HEK293T (cell line): ENCODE measurements at regions not wholly inside any gene's neighbourhood (a gene's known extent, or its start where the extent isn't known, plus 50 kb on each side); places are given as distances from the start of the nearest gene placed in this dataset.
"Not testable (repeated sequence)": the region's sequence is repeated elsewhere in the genome, so short reads cannot be mapped to it uniquely, and the experiment has no call there.

ENCODE experiments used
- CTCF ChIA-PET: fragments of 350-600 bp; formaldehyde crosslinking; extraction: SDS; loops from one replicate; lab custom pipeline; 2021; ENCODE audit warnings: antibody characterized with exemption, inconsistent platforms; lab: Yijun Ruan, JAX
- POLR2A ChIA-PET: fragments of 350-600 bp; formaldehyde crosslinking; extraction: SDS; loops from one replicate; lab custom pipeline; 2020; ENCODE audit warnings: antibody characterized with exemption, inconsistent platforms; lab: Yijun Ruan, JAX
- DNase-seq: peaks from one replicate; pipeline ENCODE4 v3.0.0; 2012; ENCODE audit warnings: mixed read lengths; ENCODE audit errors: extremely low spot score
- ARNT ChIP-seq: fragments of 450-650 bp; IDR thresholded peaks from 2 replicates; pipeline ENCODE4 v1.6.1; 2017; ENCODE audit warnings: mild to moderate bottlenecking
- BHLHE40 ChIP-seq: fragments of 450-650 bp; IDR thresholded peaks from 2 replicates; pipeline ENCODE4 v1.6.1; 2016; ENCODE audit warnings: mild to moderate bottlenecking, moderate library complexity, borderline replicate concordance
- CTBP1 ChIP-seq: fragments of 450-650 bp; IDR thresholded peaks from 2 replicates; pipeline ENCODE4 v1.6.1; 2016; ENCODE audit warnings: borderline replicate concordance
- ELF4 ChIP-seq: fragments of 450-650 bp; IDR thresholded peaks from 2 replicates; pipeline ENCODE4 v1.6.1; 2017; ENCODE audit warnings: antibody characterized with exemption
- FOXA1 ChIP-seq: fragments of 450-650 bp; IDR thresholded peaks from 2 replicates; pipeline ENCODE4 v1.6.1; 2016; ENCODE audit warnings: mild to moderate bottlenecking
- FOXK2 ChIP-seq: fragments of 450-650 bp; IDR thresholded peaks from 2 replicates; pipeline ENCODE4 v1.6.1; 2016; ENCODE audit warnings: mild to moderate bottlenecking
- FOXM1 ChIP-seq: fragments of 450-650 bp; IDR thresholded peaks from 2 replicates; pipeline ENCODE4 v1.6.1; 2017; ENCODE audit warnings: mild to moderate bottlenecking, borderline replicate concordance
- HDGF ChIP-seq: fragments of 450-650 bp; IDR thresholded peaks from 2 replicates; pipeline ENCODE4 v1.6.1; 2017; ENCODE audit warnings: antibody characterized with exemption, borderline replicate concordance
- L3MBTL2 ChIP-seq: fragments of 450-650 bp; conservative IDR thresholded peaks from 2 replicates; pipeline ENCODE4 v1.6.1; 2016; ENCODE audit warnings: mild to moderate bottlenecking
- LEF1 ChIP-seq: fragments of 450-650 bp; IDR thresholded peaks from 2 replicates; pipeline ENCODE4 v1.6.1; 2017; ENCODE audit warnings: mild to moderate bottlenecking, borderline replicate concordance
- NFRKB ChIP-seq: fragments of 450-650 bp; IDR thresholded peaks from 2 replicates; pipeline ENCODE4 v1.6.1; 2016; ENCODE audit warnings: mild to moderate bottlenecking, moderate library complexity
- SP1 ChIP-seq: fragments of 450-650 bp; IDR thresholded peaks from 2 replicates; pipeline ENCODE4 v1.6.1; 2017
- SUZ12 ChIP-seq: fragments of 450-650 bp; IDR thresholded peaks from 2 replicates; pipeline ENCODE4 v1.6.1; 2016; ENCODE audit warnings: mild to moderate bottlenecking
- TARDBP ChIP-seq: fragments of 450-650 bp; IDR thresholded peaks from 2 replicates; pipeline ENCODE4 v1.6.1; 2016
- ZNF384 ChIP-seq: fragments of 450-650 bp; IDR thresholded peaks from 2 replicates; pipeline ENCODE4 v1.6.1; 2016
- TF ChIP-seq, protein P1 (sequence below): fragments of 450-650 bp; IDR thresholded peaks from 2 replicates; pipeline ENCODE4 v1.6.1; 2016

GRCh38 chr5:99058466-99058865, 129.7 kb upstream of the CHD1 start:
- CTCF ChIA-PET, result interaction anchor here (0.6 kb wide), 2 partner anchors 11 to 282 kb away, joined by 3 read pairs; no protein-coding TSS in a partner anchor
- no peak for DNase-seq
- POLR2A ChIA-PET, result no interaction called here

GRCh38 chr5:99054972-99055371, 126.2 kb upstream of the CHD1 start:
- DNase-seq, result no peak
- TF ChIP-seq SP1 (no peak), L3MBTL2 (no peak), TARDBP (no peak)
- CTCF ChIA-PET, result no interaction called here
- POLR2A ChIA-PET, result no interaction called here

More at GRCh38 chr5:99058466-99058865, 129.7 kb upstream of the CHD1 start:
- TF ChIP-seq SUZ12 (no peak), SP1 (no peak), CTBP1 (no peak), FOXM1 (no peak), HDGF (no peak), ZNF384 (no peak), ELF4 (no peak), BHLHE40 (no peak), FOXA1 (no peak), NFRKB (no peak), ARNT (no peak), TARDBP (no peak), LEF1 (no peak), FOXK2 (no peak), L3MBTL2 (no peak)
- TF ChIP-seq, protein P1, sequence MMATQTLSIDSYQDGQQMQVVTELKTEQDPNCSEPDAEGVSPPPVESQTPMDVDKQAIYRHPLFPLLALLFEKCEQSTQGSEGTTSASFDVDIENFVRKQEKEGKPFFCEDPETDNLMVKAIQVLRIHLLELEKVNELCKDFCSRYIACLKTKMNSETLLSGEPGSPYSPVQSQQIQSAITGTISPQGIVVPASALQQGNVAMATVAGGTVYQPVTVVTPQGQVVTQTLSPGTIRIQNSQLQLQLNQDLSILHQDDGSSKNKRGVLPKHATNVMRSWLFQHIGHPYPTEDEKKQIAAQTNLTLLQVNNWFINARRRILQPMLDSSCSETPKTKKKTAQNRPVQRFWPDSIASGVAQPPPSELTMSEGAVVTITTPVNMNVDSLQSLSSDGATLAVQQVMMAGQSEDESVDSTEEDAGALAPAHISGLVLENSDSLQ, result no peak

- ChIA-PET POLR2A (interaction anchor here (1.0 kb wide), 1 partner anchor 117 kb away, joined by 3 read pairs; the partner anchor contains the start of gene CHD1), CTCF (no interaction called here)
- TF ChIP-seq NFRKB, result no peak
- TF ChIP-seq TARDBP, result no peak
- TF ChIP-seq LEF1, result no peak
- no peak for TF ChIP-seq FOXA1
- TF ChIP-seq BHLHE40, result no peak
- no peak for TF ChIP-seq SP1
- no peak for TF ChIP-seq ARNT
- TF ChIP-seq CTBP1, result no peak
- DNase-seq, result no peak
Measured at GRCh38 chr5:99045871-99046270, 117.1 kb upstream of the CHD1 start.

GRCh38 chr5:99043257-99043656, 114.5 kb upstream of the CHD1 start:
- DNase-seq, POLR2A ChIA-PET: not testable (repeated sequence)
- CTCF ChIA-PET, result interaction anchor here (1.4 kb wide), 1 partner anchor 11 kb away, joined by 8 read pairs; no protein-coding TSS in a partner anchor

DNA sequence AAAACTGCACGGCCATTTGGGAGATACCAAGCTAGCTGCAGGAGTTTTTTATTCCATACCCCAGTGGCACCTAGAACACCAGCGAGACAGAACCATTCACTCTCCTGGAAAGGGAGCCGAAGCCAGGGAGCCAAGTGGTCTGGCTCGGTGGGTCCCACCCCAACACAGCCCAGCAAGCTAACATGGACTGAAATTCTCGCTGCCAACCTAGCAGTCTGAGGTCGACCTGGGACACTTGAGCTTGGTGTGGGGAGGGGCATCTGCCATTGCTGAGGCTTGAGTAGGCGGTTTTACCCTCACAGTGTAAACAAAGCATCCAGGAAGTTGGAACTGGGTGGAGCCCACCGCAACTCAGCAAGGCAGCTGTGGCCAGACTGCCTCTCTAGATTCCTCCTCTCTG, 108.9 kb upstream of the CHD1 start:
- CTCF ChIA-PET, result interaction anchor here (0.6 kb wide), 1 partner anchor 271 kb away, joined by 4 read pairs; no protein-coding TSS in a partner anchor
- POLR2A ChIA-PET, result interaction anchor here (1.0 kb wide), 1 partner anchor 108 kb away, joined by 3 read pairs; no protein-coding TSS in a partner anchor
- TF ChIP-seq TARDBP (no peak), LEF1 (no peak), L3MBTL2 (no peak), NFRKB (no peak), SUZ12 (no peak), HDGF (no peak), FOXM1 (no peak), FOXA1 (no peak)
- TF ChIP-seq, protein P1, result no peak
- DNase-seq, result no peak

DNA sequence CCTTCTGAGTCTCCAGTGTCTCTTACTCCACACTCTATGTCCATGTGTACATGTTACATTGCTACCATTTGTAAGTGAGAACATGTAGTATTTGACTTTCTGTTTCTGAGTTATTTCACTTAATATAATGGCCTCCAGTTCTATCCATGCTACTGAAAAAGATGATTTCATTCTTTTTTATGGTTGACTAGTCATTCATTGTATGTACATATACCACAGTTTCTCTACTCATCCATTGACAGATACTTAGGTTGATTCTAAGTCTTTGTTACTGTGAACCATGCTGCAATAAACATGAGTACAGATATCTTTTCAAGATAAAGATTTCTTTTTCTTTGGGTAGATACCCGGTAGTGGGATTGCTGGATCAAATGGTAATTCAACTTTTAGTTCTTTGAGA, 107.1 kb upstream of the CHD1 start:
- DNase-seq, result no peak
- ChIA-PET CTCF (no interaction called here), POLR2A (no interaction called here)
- TF ChIP-seq TARDBP, result no peak
- no peak for TF ChIP-seq SUZ12
- no peak for TF ChIP-seq ARNT
- TF ChIP-seq L3MBTL2, result no peak
- no peak for TF ChIP-seq ZNF384
- TF ChIP-seq ELF4, result no peak
- TF ChIP-seq FOXA1, result no peak
- TF ChIP-seq FOXM1, result no peak
- no peak for TF ChIP-seq BHLHE40
- TF ChIP-seq HDGF, result no peak
- no peak for TF ChIP-seq LEF1
- no peak for TF ChIP-seq SP1
- TF ChIP-seq, protein P1, result no peak
- TF ChIP-seq CTBP1, result no peak
- TF ChIP-seq FOXK2, result no peak
- TF ChIP-seq NFRKB, result no peak

GRCh38 chr5:99034336-99034735, 105.5 kb upstream of the CHD1 start:
- DNase-seq, result no peak
- TF ChIP-seq, protein P1, result no peak
- no peak for TF ChIP-seq SP1
- no peak for TF ChIP-seq SUZ12
- TF ChIP-seq ARNT, result no peak
- no peak for TF ChIP-seq LEF1
- no peak for TF ChIP-seq CTBP1
- TF ChIP-seq TARDBP, result no peak
- TF ChIP-seq L3MBTL2, result no peak
- TF ChIP-seq NFRKB, result no peak
- TF ChIP-seq ZNF384, result no peak
- TF ChIP-seq BHLHE40, result no peak
- POLR2A ChIA-PET, result no interaction called here
- CTCF ChIA-PET, result no interaction called here
